GM23248 (cell line): ENCODE measurements at regions not wholly inside any gene's neighbourhood (a gene's known extent, or its start where the extent isn't known, plus 50 kb on each side); places are given as distances from the start of the nearest gene placed in this dataset.

Experiments used
- EZH2 ChIP-seq: fragments of 200-600 bp; sonication (generic); IDR thresholded peaks from 2 replicates; pipeline ENCODE4 v1.6.1; 2018; ENCODE audit warnings: antibody characterized with exemption, mild to moderate bottlenecking; ENCODE audit not compliant: insufficient read depth, poor library complexity, severe bottlenecking
- EZH2phosphoT487 ChIP-seq: fragments of 200-600 bp; sonication (generic); IDR thresholded peaks from 2 replicates; pipeline ENCODE4 v1.6.1; 2018; ENCODE audit warnings: antibody characterized with exemption, moderate library complexity, mild to moderate bottlenecking, low read depth; ENCODE audit not compliant: insufficient read depth

DNA sequence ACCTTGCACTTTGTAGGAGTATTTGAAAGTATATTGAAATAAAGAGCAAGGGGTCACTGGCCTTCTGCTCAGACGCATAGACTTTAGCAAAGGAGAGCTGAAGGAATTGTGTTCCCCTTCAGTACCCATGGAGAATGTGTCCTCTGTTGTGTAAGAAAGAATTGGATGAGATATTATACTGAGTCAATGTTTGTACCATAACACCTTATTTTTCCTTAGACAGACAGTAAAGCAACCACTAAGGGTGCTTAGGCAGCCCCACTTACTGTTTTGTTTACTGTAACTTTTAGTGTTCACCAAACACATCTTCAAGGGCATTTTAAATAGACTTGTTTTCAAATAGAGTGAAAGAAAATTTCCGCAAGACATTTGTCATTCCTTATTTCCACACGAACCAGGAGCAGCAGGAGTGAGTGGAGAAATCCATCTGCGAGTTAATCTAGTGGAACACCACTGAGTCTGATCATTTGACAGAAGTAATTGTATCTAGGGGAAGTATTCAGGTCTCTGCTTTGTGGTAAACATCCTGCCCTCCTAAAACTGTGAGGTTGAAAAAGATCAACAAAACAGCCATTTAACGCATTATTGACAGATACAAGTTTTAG, 89.5 kb downstream of the SLIT2 start:
- no peak for TF ChIP-seq EZH2
- TF ChIP-seq EZH2phosphoT487, result no peak
